ENCODE measurements at regions not wholly inside any gene's neighbourhood (a gene's known extent, or its start where the extent isn't known, plus 50 kb on each side); places are given as distances from the start of the nearest gene placed in this dataset.

DNA sequence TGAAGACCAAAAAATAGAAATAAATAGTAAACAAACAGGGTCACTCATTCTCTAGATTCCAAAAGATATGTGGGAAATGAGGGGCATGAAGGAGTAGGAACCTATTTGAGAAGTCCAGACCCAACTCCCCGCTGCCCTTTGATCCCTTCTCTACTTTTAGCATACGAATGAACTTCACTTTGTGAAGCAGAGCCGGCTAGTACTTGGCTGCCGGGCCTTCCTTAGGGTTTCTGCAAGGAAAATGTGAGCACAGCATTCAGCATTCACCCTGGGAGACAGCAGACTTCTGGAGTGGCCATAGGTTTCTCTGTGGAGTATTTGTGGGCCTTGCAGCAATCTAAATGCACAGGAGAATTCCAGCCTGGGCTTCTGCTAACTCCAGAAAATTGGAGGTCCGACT lies 76.3 kb upstream of the PRKAR2B start:
- Histone ChIP-seq H3K9me1 (ENCODE audit: control insufficient read depth, extremely low read depth, insufficient read depth, low read length) (no peaks in the 10 kb centered on the region), H3K9me3 (ENCODE audit: control insufficient read depth, low read depth, low read length) (no peaks in the 10 kb centered on the region), H3K4me2 (ENCODE audit: control insufficient read depth, extremely low read depth, insufficient read depth, low read depth, low read length) (no peak overlapping the region), H3K79me2 (ENCODE audit: control insufficient read depth, insufficient read depth, low read length) (no peaks in the 10 kb centered on the region), H4K20me1 (ENCODE audit: control insufficient read depth, extremely low read depth, insufficient read depth, low read length) (no peaks in the 10 kb centered on the region), H3K4me1 (ENCODE audit: control insufficient read depth, extremely low read depth, insufficient read depth, low read length) (no peaks in the 10 kb centered on the region), H3K27ac (ENCODE audit: control insufficient read depth, insufficient read depth, low read length) (no peak overlapping the region), H3K36me3 (ENCODE audit: control insufficient read depth in 2 of 2, extremely low read depth in 1 of 2, insufficient read depth in 2 of 2, low read length in 2 of 2) (no peaks in the 10 kb centered on the region), H3K4me3 (ENCODE audit: control insufficient read depth in 2 of 3, extremely low read depth in 1 of 3, insufficient read depth in 2 of 3, low read depth in 1 of 3, low read length in 3 of 3) (no peak overlapping the region), H3K9ac (ENCODE audit: control insufficient read depth, extremely low read depth, insufficient read depth, low read length) (no peak overlapping the region), H2AFZ (ENCODE audit: control insufficient read depth, low read length) (no peak overlapping the region), H3K27me3 (ENCODE audit: control insufficient read depth, extremely low read depth, insufficient read depth, low read length) (no peaks in the 10 kb centered on the region)
- no peak for FAIRE-seq
- no peak for DNase-seq (ENCODE audit: low read depth, low spot score)
- TF ChIP-seq, protein P1, sequence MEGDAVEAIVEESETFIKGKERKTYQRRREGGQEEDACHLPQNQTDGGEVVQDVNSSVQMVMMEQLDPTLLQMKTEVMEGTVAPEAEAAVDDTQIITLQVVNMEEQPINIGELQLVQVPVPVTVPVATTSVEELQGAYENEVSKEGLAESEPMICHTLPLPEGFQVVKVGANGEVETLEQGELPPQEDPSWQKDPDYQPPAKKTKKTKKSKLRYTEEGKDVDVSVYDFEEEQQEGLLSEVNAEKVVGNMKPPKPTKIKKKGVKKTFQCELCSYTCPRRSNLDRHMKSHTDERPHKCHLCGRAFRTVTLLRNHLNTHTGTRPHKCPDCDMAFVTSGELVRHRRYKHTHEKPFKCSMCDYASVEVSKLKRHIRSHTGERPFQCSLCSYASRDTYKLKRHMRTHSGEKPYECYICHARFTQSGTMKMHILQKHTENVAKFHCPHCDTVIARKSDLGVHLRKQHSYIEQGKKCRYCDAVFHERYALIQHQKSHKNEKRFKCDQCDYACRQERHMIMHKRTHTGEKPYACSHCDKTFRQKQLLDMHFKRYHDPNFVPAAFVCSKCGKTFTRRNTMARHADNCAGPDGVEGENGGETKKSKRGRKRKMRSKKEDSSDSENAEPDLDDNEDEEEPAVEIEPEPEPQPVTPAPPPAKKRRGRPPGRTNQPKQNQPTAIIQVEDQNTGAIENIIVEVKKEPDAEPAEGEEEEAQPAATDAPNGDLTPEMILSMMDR (optimal IDR thresholded peaks at IDR 0.05 in 1 of 3, IDR thresholded peaks at IDR 0.05 in 1 of 3, conservative IDR thresholded peaks at IDR 0.05 in 1 of 3; ENCODE audit: extremely low read depth in 1 of 3, insufficient read depth in 2 of 3, low read length in 3 of 3), result no peak
- no peak for TF ChIP-seq EZH2 (IDR thresholded peaks at IDR 0.05; ENCODE audit: low read length)
- dilution Hi-C loops (cut with MboI; ENCODE audit: extremely low pct_ligation_motif_present, low sequenced_read_pairs), result no loop called here

DNA sequence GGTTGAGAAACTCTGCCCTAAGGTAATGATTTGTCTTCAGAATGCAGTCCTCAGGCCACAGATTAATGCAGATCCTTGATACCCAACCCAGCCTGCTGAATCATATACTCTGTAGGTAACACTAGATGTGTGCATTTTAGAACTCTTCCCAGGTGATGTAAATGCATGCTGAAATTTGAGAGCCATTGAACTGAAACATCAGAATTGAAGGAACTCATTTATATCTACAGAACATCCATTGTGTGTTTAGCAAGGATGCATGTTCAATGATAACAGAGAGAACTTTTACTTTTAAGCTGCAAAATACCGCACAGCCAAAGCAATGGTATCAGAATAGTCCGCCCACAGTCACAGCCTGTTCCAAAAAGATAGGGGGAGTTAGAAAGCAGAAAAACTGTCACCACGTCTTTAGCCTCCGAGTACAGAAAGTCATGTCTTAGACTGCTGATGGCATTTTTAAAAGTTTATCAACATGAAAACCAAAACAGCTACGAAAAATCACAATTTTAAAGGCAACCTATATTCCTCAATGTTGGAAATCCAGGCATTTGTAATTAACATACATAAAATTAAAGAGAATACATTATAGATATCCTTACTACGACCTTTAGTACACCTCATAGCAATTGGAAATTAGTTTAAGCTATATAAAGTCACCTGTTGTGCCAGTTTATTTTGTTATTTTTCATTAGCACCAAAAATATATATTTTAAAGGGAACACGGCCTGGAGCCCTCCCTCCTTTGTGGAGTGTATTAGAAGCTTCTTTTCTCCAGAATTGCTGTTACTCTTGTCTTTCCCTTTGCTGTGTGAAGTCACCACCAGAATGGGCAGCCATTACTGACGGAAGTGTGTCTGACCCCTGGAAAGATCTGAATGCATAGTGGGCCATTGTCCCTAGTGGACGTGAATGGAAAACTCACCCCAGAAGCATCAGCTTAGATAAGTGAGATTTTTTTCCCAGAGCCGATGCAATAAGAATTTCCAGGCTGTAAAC lies 65.8 kb upstream of the PRKAR2B start:
- TF ChIP-seq, protein P1 (optimal IDR thresholded peaks at IDR 0.05 in 1 of 3, IDR thresholded peaks at IDR 0.05 in 1 of 3, conservative IDR thresholded peaks at IDR 0.05 in 1 of 3; ENCODE audit: extremely low read depth in 1 of 3, insufficient read depth in 2 of 3, low read length in 3 of 3), result no peak
- TF ChIP-seq EZH2 (IDR thresholded peaks at IDR 0.05; ENCODE audit: low read length), result no peak
- Histone ChIP-seq H4K20me1 (ENCODE audit: control insufficient read depth, extremely low read depth, insufficient read depth, low read length) (no peaks in the 10 kb centered on the region), H3K9ac (ENCODE audit: control insufficient read depth, extremely low read depth, insufficient read depth, low read length) (no peak overlapping the region), H3K9me3 (ENCODE audit: control insufficient read depth, low read depth, low read length) (no peaks in the 10 kb centered on the region), H3K4me3 (ENCODE audit: control insufficient read depth in 2 of 3, extremely low read depth in 1 of 3, insufficient read depth in 2 of 3, low read depth in 1 of 3, low read length in 3 of 3) (no peak overlapping the region), H3K9me1 (ENCODE audit: control insufficient read depth, extremely low read depth, insufficient read depth, low read length) (no peaks in the 10 kb centered on the region), H3K36me3 (ENCODE audit: control insufficient read depth in 2 of 2, extremely low read depth in 1 of 2, insufficient read depth in 2 of 2, low read length in 2 of 2) (no peaks in the 10 kb centered on the region), H2AFZ (ENCODE audit: control insufficient read depth, low read length) (no peak overlapping the region), H3K79me2 (ENCODE audit: control insufficient read depth, insufficient read depth, low read length) (no peaks in the 10 kb centered on the region), H3K27ac (ENCODE audit: control insufficient read depth, insufficient read depth, low read length) (no peak overlapping the region), H3K4me2 (ENCODE audit: control insufficient read depth, extremely low read depth, insufficient read depth, low read depth, low read length) (no peak overlapping the region), H3K27me3 (ENCODE audit: control insufficient read depth, extremely low read depth, insufficient read depth, low read length) (no peaks in the 10 kb centered on the region), H3K4me1 (ENCODE audit: control insufficient read depth, extremely low read depth, insufficient read depth, low read length) (no peaks in the 10 kb centered on the region)
- no peak for DNase-seq (ENCODE audit: low read depth, low spot score)
- no peak for FAIRE-seq
- dilution Hi-C loops (cut with MboI; ENCODE audit: extremely low pct_ligation_motif_present, low sequenced_read_pairs), result no loop called here

All from keratinocyte (primary cell).